ENCODE measurements at regions not wholly inside any gene's neighbourhood (a gene's known extent, or its start where the extent isn't known, plus 50 kb on each side); places are given as distances from the start of the nearest gene placed in this dataset.

- no peak for TF ChIP-seq CTCF (IDR thresholded peaks at IDR 0.05; ENCODE audit: low read depth, low read length)
- no peak for DNase-seq (ENCODE audit: low read depth in 2 of 2)
- H3K4me3 ChIP-seq (replicated peaks in 1 of 2; ENCODE audit: low read depth in 2 of 2, low read length in 2 of 2) = no peak overlapping the region
Observed at GRCh38 chr1:162941024-162941423, 80.0 kb upstream of the CCDC190 start.

- TF ChIP-seq CTCF (IDR thresholded peaks at IDR 0.05; ENCODE audit: low read depth, low read length) = no peak
- H3K4me3 ChIP-seq (replicated peaks in 1 of 2; ENCODE audit: low read depth in 2 of 2, low read length in 2 of 2) = no peak overlapping the region
- no peak for DNase-seq (ENCODE audit: low read depth in 2 of 2)
Observed at GRCh38 chr1:162939035-162939434, 78.1 kb upstream of the CCDC190 start.

GRCh38 chr1:162937716-162938395, 76.9 kb upstream of the CCDC190 start:
- peak in 1 of 2 donors; percentile 13 for DNase-seq (ENCODE audit: low read depth in 2 of 2)
- no peak overlapping the region for H3K4me3 ChIP-seq (replicated peaks in 1 of 2; ENCODE audit: low read depth in 2 of 2, low read length in 2 of 2)
- TF ChIP-seq CTCF (IDR thresholded peaks at IDR 0.05; ENCODE audit: low read depth, low read length) = no peak

- no peak for DNase-seq (ENCODE audit: low read depth in 2 of 2)
Observed at GRCh38 chr1:162930976-162931560, 70.1 kb upstream of the CCDC190 start.

GRCh38 chr1:162930532-162930931, 69.6 kb upstream of the CCDC190 start:
- no peak for TF ChIP-seq CTCF (IDR thresholded peaks at IDR 0.05; ENCODE audit: low read depth, low read length)
- no peak overlapping the region for H3K4me3 ChIP-seq (replicated peaks in 1 of 2; ENCODE audit: low read depth in 2 of 2, low read length in 2 of 2)
- no peak for DNase-seq (ENCODE audit: low read depth in 2 of 2)

More at GRCh38 chr1:162930976-162931560, 70.1 kb upstream of the CCDC190 start:
- H3K4me3 ChIP-seq (replicated peaks in 1 of 2; ENCODE audit: low read depth in 2 of 2, low read length in 2 of 2) = no peak overlapping the region
- no peak for TF ChIP-seq CTCF (IDR thresholded peaks at IDR 0.05; ENCODE audit: low read depth, low read length)

- no peak overlapping the region for H3K4me3 ChIP-seq (replicated peaks in 1 of 2; ENCODE audit: low read depth in 2 of 2, low read length in 2 of 2)
- DNase-seq (ENCODE audit: low read depth in 2 of 2) = no peak
- no peak for TF ChIP-seq CTCF (IDR thresholded peaks at IDR 0.05; ENCODE audit: low read depth, low read length)
Observed at GRCh38 chr1:162929177-162929576, 68.2 kb upstream of the CCDC190 start.

Measured in cardiac fibroblast (primary cell).